K562 (cell line): ENCODE measurements at regions not wholly inside any gene's neighbourhood (a gene's known extent, or its start where the extent isn't known, plus 50 kb on each side); places are given as distances from the start of the nearest gene placed in this dataset.

Experiments used
- ATAC-seq: fragments of 200-7000 bp; cut with Tn5 transposase; 3 replicates; pipeline ENCODE4 v1.9.1; 2020; ENCODE audit warnings: moderate library complexity
- BruUV-seq: library from RNA; stranded (reverse); fragments of 400-500 nt; replicated peaks from 2 replicates; lab custom pipeline; 2021; lab: Mats Ljungman, UMichigan
- CTCF ChIA-PET: fragments of 300-600 bp; formaldehyde crosslinking; extraction: SDS; loops from one replicate; lab custom pipeline; 2021; ENCODE audit warnings: low intra/inter-chr PET ratio; lab: Yijun Ruan, JAX
- POLR2A ChIA-PET: fragments of 300-600, 350-650 bp; sonication (Branson Sonifier 250); formaldehyde crosslinking; extraction: SDS; loops from one replicate; lab custom pipeline; 2021; ENCODE audit warnings: antibody characterized with exemption, inconsistent platforms; lab: Yijun Ruan, JAX
- DNase-seq, 4 experiments: peaks; one replicate each; pipeline versions ENCODE4 v3.0.0 to v3.0.0-alpha.2; 2011 to 2018; ENCODE audit warnings: low spot score in 3 of 4, mixed read lengths in 3 of 4; ENCODE audit errors: extremely low read depth in 1 of 4
- FAIRE-seq: peaks from 2 replicates; lab custom pipeline; 2011; peaks lifted over from hg19 to GRCh38; lab: Jason Lieb, UNC
- H2AFZ ChIP-seq: 2 replicates; pipeline ENCODE4 v1.6.0; 2011; ENCODE audit warnings: low read depth, low read length, control low read depth, inconsistent platforms
- H3K27ac ChIP-seq: fragments of 200-600 bp; 3 replicates; pipeline ENCODE4 v1.8.0; 2011; ENCODE audit warnings: low read depth, mild to moderate bottlenecking, control low read depth, inconsistent platforms, low read length, moderate library complexity, mixed read lengths; ENCODE audit errors: extremely low read depth
- H3K27me3 ChIP-seq, 2 experiments: fragments of 300-600 bp in 1 of 2; 2 replicates in 1 of 2; 3 replicates in 1 of 2; pipeline versions ENCODE4 v1.6.0 to v1.8.0; 2011; ENCODE audit warnings: inconsistent platforms in 2 of 2, low read length in 2 of 2, mild to moderate bottlenecking in 1 of 2, mixed read lengths in 1 of 2, moderate library complexity in 1 of 2; ENCODE audit not compliant: control insufficient read depth in 2 of 2, insufficient read depth in 2 of 2
- H3K36me3 ChIP-seq: fragments of 300-600 bp; 3 replicates; pipeline ENCODE4 v1.8.0; 2011; ENCODE audit warnings: mild to moderate bottlenecking, low read length, inconsistent platforms; ENCODE audit not compliant: control insufficient read depth, insufficient read depth
- H3K4me1 ChIP-seq, 2 experiments: fragments of 200-600 bp in 1 of 2; replicated peaks in 1 of 2; 2 replicates in 1 of 2; 3 replicates in 1 of 2; pipeline versions ENCODE4 v1.5.1 to v1.8.0; 2011; ENCODE audit warnings: inconsistent platforms in 2 of 2, low read length in 2 of 2, mild to moderate bottlenecking in 1 of 2, mixed read lengths in 1 of 2, moderate library complexity in 1 of 2; ENCODE audit not compliant: control insufficient read depth in 2 of 2, insufficient read depth in 2 of 2
- H3K4me2 ChIP-seq: 2 replicates; pipeline ENCODE4 v1.6.1; 2011; ENCODE audit warnings: low read length, control low read depth, inconsistent platforms, mixed read lengths; ENCODE audit not compliant: insufficient read depth
- H3K4me3 ChIP-seq: fragments of 200-600 bp; sonication (generic), shearing (Covaris generic); 2 replicates; pipeline ENCODE4 v1.5.1; 2016; ENCODE audit warnings: control low read depth, inconsistent platforms
- H3K79me2 ChIP-seq: fragments of 200-600 bp; 3 replicates; pipeline ENCODE4 v1.8.0; 2011; ENCODE audit warnings: low read length, inconsistent platforms; ENCODE audit not compliant: control insufficient read depth, insufficient read depth
- H3K9ac ChIP-seq, 2 experiments: 2 replicates each; pipeline versions ENCODE4 v1.6.0 to v1.6.1; 2011; ENCODE audit warnings: low read depth in 2 of 2, low read length in 2 of 2, control low read depth in 1 of 2, inconsistent platforms in 1 of 2, mild to moderate bottlenecking in 1 of 2, mixed read lengths in 1 of 2; ENCODE audit not compliant: insufficient read depth in 1 of 2
- H3K9me1 ChIP-seq: one replicate; pipeline ENCODE4 v1.6.0; 2011; ENCODE audit warnings: inconsistent platforms, mild to moderate bottlenecking, low read length, moderate library complexity; ENCODE audit not compliant: control insufficient read depth, insufficient read depth
- H3K9me3 ChIP-seq: replicated peaks from 2 replicates; pipeline ENCODE4 v1.5.1; 2011; ENCODE audit warnings: low read depth, low read length, inconsistent platforms; ENCODE audit not compliant: control insufficient read depth, insufficient read depth
- H4K20me1 ChIP-seq: replicated peaks from 2 replicates; pipeline ENCODE4 v1.6.1; 2011; ENCODE audit warnings: low read length, inconsistent platforms, mixed read lengths; ENCODE audit not compliant: control insufficient read depth, insufficient read depth
- ATF1 ChIP-seq, 2 experiments: fragments of 450-650 bp in 1 of 2; IDR thresholded peaks; 2 replicates each; pipeline ENCODE4 v1.6.1; 2016; ENCODE audit warnings: missing compliant biosample characterization in 1 of 2, missing genetic modification characterization in 1 of 2
- COPS2 ChIP-seq: fragments of 450-650 bp; conservative IDR thresholded peaks from 2 replicates; pipeline ENCODE4 v1.6.1; 2016; ENCODE audit warnings: mild to moderate bottlenecking, moderate library complexity
- ETS2 ChIP-seq: IDR thresholded peaks from 2 replicates; pipeline ENCODE4 v1.6.1; 2016; ENCODE audit warnings: borderline replicate concordance, missing genetic modification characterization, mild to moderate bottlenecking, moderate library complexity, missing compliant biosample characterization; ENCODE audit not compliant: poor library complexity, severe bottlenecking
- FOXJ2 ChIP-seq: fragments of 200-800 bp; sonication (Bioruptor generic); IDR thresholded peaks from 2 replicates; pipeline ENCODE4 v1.6.1; 2016; ENCODE audit warnings: missing genetic modification characterization, missing compliant biosample characterization
- KAT2B ChIP-seq: IDR thresholded peaks from one replicate; pipeline ENCODE4 v1.6.1; 2012; ENCODE audit warnings: low read depth, mild to moderate bottlenecking, control low read depth, inconsistent platforms, low read length, moderate library complexity
- MAFG ChIP-seq: fragments of 450-650 bp; conservative IDR thresholded peaks from 2 replicates; pipeline ENCODE4 v1.6.1; 2016; ENCODE audit warnings: missing genetic modification characterization, missing compliant biosample characterization
- PCBP1 ChIP-seq: fragments of 200-400 bp; formaldehyde crosslinking; IDR thresholded peaks from 2 replicates; pipeline ENCODE4 v1.6.1; 2018; ENCODE audit warnings: mild to moderate bottlenecking, low read depth, low read length; ENCODE audit not compliant: poor library complexity, severe bottlenecking
- POLR2A ChIP-seq: fragments of 450-650 bp; conservative IDR thresholded peaks from 2 replicates; pipeline ENCODE4 v1.6.1; 2016
- PYGO2 ChIP-seq: fragments of 450-650 bp; IDR thresholded peaks from 2 replicates; pipeline ENCODE4 v1.6.1; 2016; ENCODE audit warnings: mild to moderate bottlenecking, missing genetic modification characterization, moderate library complexity, missing compliant biosample characterization
- RBM17 ChIP-seq: fragments of 200-400 bp; formaldehyde crosslinking; IDR thresholded peaks from 2 replicates; pipeline ENCODE4 v1.6.1; 2017; ENCODE audit warnings: low read depth, mild to moderate bottlenecking, low read length, borderline replicate concordance
- SMARCA5 ChIP-seq: fragments of 450-650 bp; IDR thresholded peaks from 2 replicates; pipeline ENCODE4 v1.6.1; 2016
- ZNF165 ChIP-seq: fragments of 250-450 bp; sonication (Bioruptor Pico); IDR thresholded peaks from 2 replicates; pipeline ENCODE4 v1.4.0; 2020; ENCODE audit warnings: borderline replicate concordance
- ZNF232 ChIP-seq: sonication (generic); formaldehyde crosslinking; IDR thresholded peaks from 2 replicates; pipeline ENCODE4 v1.8.0; 2022; ENCODE audit warnings: mild to moderate bottlenecking, missing genetic modification reagents
- ZNF551 ChIP-seq: fragments of 250-450 bp; sonication (Bioruptor Pico); IDR thresholded peaks from 2 replicates; pipeline ENCODE4 v1.5.0; 2021; ENCODE audit warnings: mild to moderate bottlenecking, moderate library complexity
- WGBS: fragments of 100-300 bp; shearing (Covaris generic); methylation state at CpG from one replicate; pipeline ENCODE4 v1.1.6; 2016; ENCODE audit warnings: low coverage, mixed read lengths; ENCODE audit not compliant: insufficient coverage; ENCODE audit errors: missing lambda C conversion rate; 5-methylcytosine and 5-hydroxymethylcytosine counted together
- in situ Hi-C: fragments of 300-500 bp; cut with MboI; formaldehyde crosslinking; loops from 4 replicates; pipeline ENCODE4 v1.15.0; 2018; ENCODE audit warnings: inconsistent platforms, mixed read lengths
- intact Hi-C: fragments of 100-400 bp; cut with micrococcal nuclease; formaldehyde crosslinking; loops from 2 replicates; pipeline ENCODE4 v1.14.2; 2022
- TF ChIP-seq, protein P1 (sequence below): sonication (generic); formaldehyde crosslinking; IDR thresholded peaks from 2 replicates; pipeline ENCODE4 v1.8.1; 2023; ENCODE audit warnings: mild to moderate bottlenecking, missing genetic modification reagents, moderate library complexity
- TF ChIP-seq, protein P2 (sequence below): fragments of 200-800 bp; sonication (Bioruptor generic); IDR thresholded peaks from 2 replicates; pipeline ENCODE4 v1.6.1; 2017; ENCODE audit warnings: missing genetic modification characterization, missing compliant biosample characterization

DNA sequence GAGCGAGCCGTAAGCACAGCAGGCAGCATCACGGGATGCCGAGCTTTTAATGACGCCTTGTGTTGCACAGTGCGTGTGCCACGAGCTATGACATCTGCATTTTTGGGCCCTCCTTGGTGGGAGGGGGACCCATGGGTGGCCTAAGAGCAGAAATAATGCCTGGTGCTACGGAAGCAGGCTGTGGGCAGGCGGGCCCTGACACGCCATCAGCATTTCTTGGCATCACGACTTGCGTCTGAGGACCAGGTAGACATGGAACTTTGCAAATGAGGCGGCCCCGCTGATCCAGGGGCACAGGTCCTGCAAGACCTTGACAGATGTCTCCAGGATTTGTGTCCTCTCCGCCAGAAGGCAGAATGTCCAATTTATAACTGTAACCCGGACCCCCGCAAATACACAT lies 117.8 kb upstream of the RNF32 start:
- Histone ChIP-seq H3K9ac (no peak overlapping the region), H3K9me1 (no peaks in the 10 kb centered on the region), H3K4me1 (peaks cover 0 to 3% of the 10 kb centered on the region in 2 experiments; a peak in 3 of 5 replicates), H3K4me2 (no peak overlapping the region), H3K27me3 (peaks cover 35 to 56% of the 10 kb centered on the region in 2 experiments), H3K36me3 (no peaks in the 10 kb centered on the region), H3K27ac (no peak overlapping the region), H4K20me1 (no peaks in the 10 kb centered on the region), H3K9me3 (no peaks in the 10 kb centered on the region), H3K79me2 (no peaks in the 10 kb centered on the region), H3K4me3 (no peak overlapping the region), H2AFZ (no peak overlapping the region)
- TF ChIP-seq PYGO2 (tag) (no peak), ATF1 (CRISPR knock-in tag; IDR thresholded peaks at IDR 0.05) (no peak), ATF1 (tag; IDR thresholded peaks at IDR 0.05) (0 out of 2 replicates have a peak, but pooled peaks have one; percentile 15), ZNF165 (no peak)
- in situ Hi-C loops (no loop called here), intact Hi-C loops (loop anchor here (1.0 kb wide), 1 partner anchor 24 kb away; no protein-coding TSS in a partner anchor)
- POLR2A ChIA-PET = no interaction called here
- WGBS = 8% methylated on average over 17 of the region's 17 CpGs
- BruUV-seq = no TSS peak
- DNase-seq (no peak), FAIRE-seq (no peak), ATAC-seq (no peak; the same call in 2 of the 3 replicates)
- CTCF ChIA-PET = no interaction called here

GRCh38 chr7:156519070-156519469 lies 121.5 kb upstream of the RNF32 start:
- H3K4me2 ChIP-seq = no peak overlapping the region
- peaks cover 36 to 78% of the 10 kb centered on the region in 2 experiments; a peak in 4 of 5 replicates for H3K27me3 ChIP-seq
- no peak for FAIRE-seq
- no peak for TF ChIP-seq COPS2
- TF ChIP-seq ZNF551 (CRISPR knock-in tag) = no peak
- no peak for TF ChIP-seq POLR2A
- TF ChIP-seq RBM17 = no peak
- TF ChIP-seq ETS2 (tag) = no peak
- no peak for TF ChIP-seq PCBP1
- TF ChIP-seq, protein P1, sequence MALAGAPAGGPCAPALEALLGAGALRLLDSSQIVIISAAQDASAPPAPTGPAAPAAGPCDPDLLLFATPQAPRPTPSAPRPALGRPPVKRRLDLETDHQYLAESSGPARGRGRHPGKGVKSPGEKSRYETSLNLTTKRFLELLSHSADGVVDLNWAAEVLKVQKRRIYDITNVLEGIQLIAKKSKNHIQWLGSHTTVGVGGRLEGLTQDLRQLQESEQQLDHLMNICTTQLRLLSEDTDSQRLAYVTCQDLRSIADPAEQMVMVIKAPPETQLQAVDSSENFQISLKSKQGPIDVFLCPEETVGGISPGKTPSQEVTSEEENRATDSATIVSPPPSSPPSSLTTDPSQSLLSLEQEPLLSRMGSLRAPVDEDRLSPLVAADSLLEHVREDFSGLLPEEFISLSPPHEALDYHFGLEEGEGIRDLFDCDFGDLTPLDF = no peak
- TF ChIP-seq, protein P2, sequence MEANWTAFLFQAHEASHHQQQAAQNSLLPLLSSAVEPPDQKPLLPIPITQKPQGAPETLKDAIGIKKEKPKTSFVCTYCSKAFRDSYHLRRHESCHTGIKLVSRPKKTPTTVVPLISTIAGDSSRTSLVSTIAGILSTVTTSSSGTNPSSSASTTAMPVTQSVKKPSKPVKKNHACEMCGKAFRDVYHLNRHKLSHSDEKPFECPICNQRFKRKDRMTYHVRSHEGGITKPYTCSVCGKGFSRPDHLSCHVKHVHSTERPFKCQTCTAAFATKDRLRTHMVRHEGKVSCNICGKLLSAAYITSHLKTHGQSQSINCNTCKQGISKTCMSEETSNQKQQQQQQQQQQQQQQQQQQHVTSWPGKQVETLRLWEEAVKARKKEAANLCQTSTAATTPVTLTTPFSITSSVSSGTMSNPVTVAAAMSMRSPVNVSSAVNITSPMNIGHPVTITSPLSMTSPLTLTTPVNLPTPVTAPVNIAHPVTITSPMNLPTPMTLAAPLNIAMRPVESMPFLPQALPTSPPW (CRISPR knock-in tag) = no peak
- TF ChIP-seq ZNF232 (CRISPR knock-in tag) = no peak
- TF ChIP-seq KAT2B = no peak
- TF ChIP-seq FOXJ2 (tag) = no peak
- no peak for TF ChIP-seq MAFG
- no peak for TF ChIP-seq SMARCA5

More at GRCh38 chr7:156519070-156519469, 121.5 kb upstream of the RNF32 start:
- Histone ChIP-seq H4K20me1 (no peaks in the 10 kb centered on the region), H3K9me1 (no peaks in the 10 kb centered on the region), H2AFZ (no peak overlapping the region), H3K36me3 (no peaks in the 10 kb centered on the region), H3K9me3 (no peaks in the 10 kb centered on the region), H3K79me2 (no peaks in the 10 kb centered on the region), H3K4me3 (no peak overlapping the region), H3K27ac (no peak overlapping the region), H3K9ac (no peak overlapping the region), H3K4me1 (peaks cover 0 to 3% of the 10 kb centered on the region in 2 experiments; a peak in 2 of 5 replicates)
- no peak for ATAC-seq
- no peak for DNase-seq
- 1% methylated on average over 12 of the region's 12 CpGs for WGBS
- ChIA-PET POLR2A (no interaction called here), CTCF (no interaction called here)
- in situ Hi-C loops (no loop called here), intact Hi-C loops (no loop called here)
- BruUV-seq = no TSS peak
